GM19455 (cell line): ENCODE measurements at regions not wholly inside any gene's neighbourhood (a gene's known extent, or its start where the extent isn't known, plus 50 kb on each side); places are given as distances from the start of the nearest gene placed in this dataset.

Experiments
- ATAC-seq: cut with Tn5 transposase; IDR thresholded peaks from one replicate; pipeline ENCODE4 v1.9.1; 2021; ENCODE audit not compliant: unreplicated experiment

DNA sequence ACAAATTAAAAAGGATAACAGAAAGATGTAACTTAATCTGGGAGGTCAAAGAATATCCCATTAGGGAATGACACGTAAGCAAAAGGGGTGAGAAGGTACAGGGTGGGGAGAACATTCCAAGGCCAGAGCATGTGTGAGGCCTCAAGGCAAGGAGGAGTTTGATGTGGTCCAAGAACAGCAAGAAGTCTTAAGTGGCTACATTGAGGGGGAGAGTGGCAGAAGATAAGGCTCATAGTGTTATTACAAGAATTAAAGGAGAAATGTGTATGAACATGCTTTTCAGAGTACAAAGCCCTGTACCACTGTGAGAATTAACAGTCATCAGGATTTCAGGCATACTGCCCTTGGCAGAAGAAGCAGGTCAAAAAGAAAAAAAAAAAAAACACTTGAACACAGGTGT is 174.4 kb upstream of the ERBB4 start:
- ATAC-seq, result no peak

DNA sequence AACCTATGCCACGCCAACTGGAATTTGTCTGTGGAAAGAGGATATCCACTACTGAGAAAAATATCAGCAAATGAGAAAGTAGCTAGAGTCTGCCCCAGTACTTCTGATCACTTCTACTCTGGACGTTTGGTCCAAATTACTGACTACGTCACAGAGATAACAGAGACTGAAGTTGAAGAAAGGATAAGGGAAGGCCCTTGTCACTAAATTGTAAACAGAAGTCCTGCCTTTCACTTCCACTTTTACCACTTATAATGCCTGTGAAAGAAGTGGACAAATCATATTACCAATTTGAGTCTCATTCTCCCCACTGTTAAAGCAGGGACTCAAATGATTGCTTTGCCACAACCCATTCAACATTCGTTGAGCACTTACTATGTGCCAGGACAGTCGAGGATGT is 173.9 kb upstream of the ERBB4 start:
- no peak for ATAC-seq

DNA sequence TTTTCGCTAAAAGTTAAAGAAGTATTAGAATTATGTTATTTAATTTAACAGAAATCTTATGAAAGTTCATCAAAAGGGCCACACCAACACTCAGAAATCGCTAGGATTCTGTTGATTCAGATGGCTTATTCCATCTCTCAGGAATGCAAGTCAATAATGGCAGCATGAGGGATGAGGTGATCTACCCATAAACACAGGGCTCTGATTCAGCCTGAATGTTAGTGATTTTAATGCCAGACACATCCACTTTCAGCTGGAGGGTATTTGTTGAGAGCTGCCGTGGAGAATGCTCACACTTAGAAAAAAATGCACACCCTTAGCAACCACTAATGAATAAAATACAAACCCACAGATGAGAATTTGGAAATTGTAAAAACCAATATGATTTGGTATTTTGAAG is 173.3 kb upstream of the ERBB4 start:
- ATAC-seq, result no peak

DNA sequence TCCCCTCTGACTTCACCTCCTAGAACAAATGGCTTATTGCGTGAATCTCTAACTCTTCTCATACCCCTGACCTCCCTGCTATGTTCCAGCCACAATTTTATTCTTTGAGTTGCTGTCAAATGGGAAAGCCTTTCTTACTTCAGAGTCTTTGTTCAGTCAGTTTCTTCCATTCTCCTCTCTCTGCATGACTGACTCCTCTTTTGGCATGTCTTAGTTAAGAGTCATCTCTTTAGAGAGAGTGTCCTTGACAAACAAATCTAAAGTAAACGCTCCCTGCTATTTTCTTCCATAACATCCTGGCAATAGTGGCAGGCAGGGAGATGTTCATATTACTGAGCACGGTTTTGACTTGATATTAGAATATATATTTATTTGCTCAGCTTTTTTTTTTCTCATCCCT is 170.7 kb upstream of the ERBB4 start:
- no peak for ATAC-seq

- no peak for ATAC-seq
Measured at GRCh38 chr2:212708355-212708754, 169.8 kb upstream of the ERBB4 start.

- ATAC-seq, result no peak
Measured at GRCh38 chr2:212695426-212695825, 156.8 kb upstream of the ERBB4 start.

GRCh38 chr2:212694398-212694797 is 155.8 kb upstream of the ERBB4 start:
- ATAC-seq, result no peak

DNA sequence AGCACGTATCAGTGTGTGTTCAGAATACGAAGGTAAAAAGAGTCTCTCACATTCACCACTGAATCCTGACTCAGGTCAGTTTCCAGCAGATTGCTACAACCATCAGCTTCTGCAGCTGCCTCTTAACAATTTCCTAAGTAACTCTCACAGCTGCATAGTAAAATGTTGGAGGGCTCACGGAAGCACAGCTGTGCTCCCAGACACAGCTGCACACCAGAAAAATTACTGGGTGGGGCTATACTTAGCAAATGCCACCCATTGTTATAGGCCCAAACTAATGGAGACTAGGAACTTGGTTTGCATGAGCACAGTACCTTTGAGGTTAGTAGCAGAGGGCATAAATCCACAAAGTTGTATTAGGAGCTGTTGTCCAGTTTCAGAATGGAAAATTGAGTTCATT is 153.9 kb upstream of the ERBB4 start:
- ATAC-seq, result no peak

GRCh38 chr2:212686285-212686895 is 147.8 kb upstream of the ERBB4 start:
- peak; percentile 63 for ATAC-seq

GRCh38 chr2:212683346-212684097 is 144.9 kb upstream of the ERBB4 start:
- ATAC-seq, result no peak

GRCh38 chr2:212682937-212683336 is 144.3 kb upstream of the ERBB4 start:
- no peak for ATAC-seq

DNA sequence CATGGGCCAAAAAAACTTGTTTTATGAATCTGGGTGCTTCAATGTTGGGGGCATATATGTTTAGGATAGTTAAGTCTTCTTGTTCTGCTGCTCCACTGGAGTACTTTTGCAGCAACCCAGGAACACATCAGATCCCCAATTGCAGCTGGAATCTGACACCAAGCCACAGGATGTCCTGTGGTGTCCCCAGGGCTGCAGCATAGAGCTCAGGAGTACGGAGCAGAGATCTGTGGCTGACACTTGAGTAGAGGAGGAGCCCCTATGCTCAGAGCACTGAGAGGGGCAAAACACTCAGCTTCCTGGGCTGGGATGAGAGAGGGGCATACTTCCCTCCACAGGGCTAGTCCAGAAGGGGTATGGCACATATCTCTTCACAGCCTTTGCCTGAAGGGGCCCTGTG is 138.9 kb upstream of the ERBB4 start:
- no peak for ATAC-seq

DNA sequence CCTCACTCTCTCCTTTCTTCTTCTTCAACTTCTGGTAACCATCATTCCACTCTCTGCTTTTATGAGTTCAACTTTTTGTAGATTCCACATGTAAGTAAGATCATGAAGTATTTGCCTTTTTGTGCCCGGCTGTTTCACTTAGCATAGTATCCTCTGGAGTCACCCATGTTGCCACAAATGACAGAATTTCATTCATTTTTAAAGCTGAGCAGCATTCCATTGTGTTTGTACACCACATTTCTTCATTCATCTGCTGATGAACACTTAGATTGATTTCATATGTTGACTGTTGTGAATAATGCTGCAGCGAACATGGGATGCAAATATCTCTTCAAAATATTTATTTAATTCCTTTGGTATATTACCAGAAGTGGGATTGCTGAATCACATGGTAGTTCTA is 133.6 kb upstream of the ERBB4 start:
- ATAC-seq, result no peak

- no peak for ATAC-seq
Measured at GRCh38 chr2:212669761-212670160, 131.2 kb upstream of the ERBB4 start.

DNA sequence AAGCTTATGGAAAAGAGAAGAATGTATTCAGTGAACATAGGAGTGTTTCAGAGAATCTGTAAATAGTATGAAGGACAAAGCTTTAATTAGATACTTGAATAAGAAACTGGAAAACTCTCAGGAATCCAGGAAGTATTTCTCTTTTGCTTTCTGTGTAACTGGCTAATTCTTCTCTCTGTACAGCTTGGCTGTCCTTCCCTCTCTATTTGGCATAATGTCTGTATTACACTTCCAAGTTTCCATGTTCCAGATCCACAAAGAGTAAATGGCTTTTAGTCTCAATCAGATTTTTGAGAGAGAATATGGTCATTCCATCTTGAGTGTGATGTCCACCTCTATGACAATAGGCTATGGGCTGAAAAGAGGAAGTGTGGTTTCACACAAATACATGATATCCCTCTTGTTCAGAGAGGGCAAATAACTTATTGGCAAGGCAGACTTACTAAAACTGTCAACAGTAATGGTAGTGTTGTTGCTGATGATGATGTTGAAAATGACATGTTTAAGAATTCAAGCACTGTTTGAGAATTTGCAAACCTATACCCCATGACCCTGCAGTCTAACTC is 129.2 kb upstream of the ERBB4 start:
- ATAC-seq, result no peak

DNA sequence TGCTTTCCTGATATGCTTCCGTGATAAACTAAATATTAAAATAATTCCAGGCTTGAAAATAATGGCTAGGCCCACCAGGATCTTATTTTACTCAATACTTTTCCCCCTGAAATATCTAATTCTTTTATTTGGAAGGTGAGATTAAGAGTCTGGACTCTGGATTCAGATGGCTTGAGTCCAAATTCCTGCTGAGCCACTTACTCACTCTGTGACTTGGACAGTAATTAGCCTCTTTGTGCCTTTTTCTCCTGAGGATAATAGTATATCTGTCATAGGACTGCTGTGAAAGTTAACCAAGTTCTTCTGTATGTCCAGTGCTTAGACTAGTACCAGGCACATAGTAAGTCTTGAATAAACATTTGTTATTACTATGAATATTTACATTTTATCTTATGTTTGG is 127.3 kb upstream of the ERBB4 start:
- ATAC-seq, result no peak

DNA sequence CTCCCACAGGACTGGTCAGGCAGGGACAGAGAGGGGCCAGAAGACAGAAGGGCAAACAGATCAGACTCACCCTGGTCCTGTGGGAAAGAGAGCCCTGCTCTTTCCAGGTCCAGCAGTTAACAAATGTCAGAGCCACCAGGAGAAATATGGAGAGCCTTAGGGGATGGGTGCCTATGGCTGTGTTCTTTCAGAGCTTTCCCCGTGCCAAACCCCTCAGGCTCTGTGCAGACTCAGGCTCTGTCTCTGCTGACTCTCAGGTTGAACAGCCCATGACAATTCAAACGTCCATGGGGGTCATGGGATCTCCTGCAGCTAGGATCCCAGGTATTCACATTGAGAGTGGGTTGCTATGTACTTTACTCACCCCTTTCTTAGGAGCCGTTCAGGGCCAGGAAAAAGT is 120.8 kb upstream of the ERBB4 start:
- ATAC-seq, result no peak

GRCh38 chr2:212649646-212650045 is 111.0 kb upstream of the ERBB4 start:
- no peak for ATAC-seq

- no peak for ATAC-seq
Measured at GRCh38 chr2:212646698-212647366, 108.2 kb upstream of the ERBB4 start.

DNA sequence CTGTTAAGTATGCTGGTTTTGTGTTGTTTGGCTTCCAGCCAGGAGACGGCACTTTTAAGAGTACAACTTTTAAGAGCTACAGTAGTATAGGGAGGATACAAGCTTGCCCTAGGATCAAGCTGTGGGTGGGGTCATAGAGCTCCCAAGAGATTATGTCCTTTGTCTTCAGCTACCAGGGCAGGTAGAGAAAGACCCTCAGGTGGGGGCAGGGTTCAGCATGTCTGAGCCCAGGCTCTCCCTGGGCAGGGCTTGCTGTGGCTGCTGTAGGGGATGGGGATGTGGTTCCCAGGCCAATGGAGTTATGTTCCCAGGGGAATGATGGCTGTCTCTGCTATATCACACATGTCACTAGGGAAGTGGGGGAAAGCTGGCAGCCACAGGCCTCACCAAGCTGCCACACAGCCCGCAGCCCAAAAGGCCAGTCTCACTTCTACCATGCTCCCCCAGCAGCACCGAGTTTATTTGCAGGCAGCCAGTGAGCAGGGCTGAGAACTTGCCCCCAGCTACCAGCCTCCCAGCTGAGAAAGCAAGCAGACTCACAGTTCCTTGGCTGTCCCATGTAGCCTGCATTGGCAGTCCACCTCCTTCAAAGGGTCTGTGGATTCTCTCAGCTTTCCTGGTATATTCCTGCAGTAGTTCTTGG is 105.7 kb upstream of the ERBB4 start:
- ATAC-seq, result no peak

DNA sequence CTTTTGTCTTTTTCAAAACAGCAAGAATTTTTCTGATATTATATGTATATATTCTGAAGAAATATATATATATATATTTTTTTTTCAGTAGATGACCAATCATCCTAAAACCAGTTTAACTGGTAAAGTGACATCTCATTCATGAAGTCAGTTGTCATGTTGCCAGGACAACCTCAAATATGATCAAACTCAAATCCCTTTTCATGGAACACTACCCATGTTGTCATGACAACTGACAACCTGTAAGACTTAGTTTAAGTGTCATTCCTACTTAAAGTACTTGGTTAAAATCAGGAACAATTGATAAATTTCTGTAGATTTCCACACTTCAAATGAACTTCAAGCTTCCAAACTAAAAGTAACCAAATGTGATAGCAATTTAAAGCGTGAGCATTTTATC is 101.8 kb upstream of the ERBB4 start:
- no peak for ATAC-seq

GRCh38 chr2:212638694-212639093 is 100.1 kb upstream of the ERBB4 start:
- ATAC-seq, result no peak
